Liver (tissue), 3 donors: ENCODE measurements at regions not wholly inside any gene's neighbourhood (a gene's known extent, or its start where the extent isn't known, plus 50 kb on each side); places are given as distances from the start of the nearest gene placed in this dataset.

Source experiments
- GABPA ChIP-seq, 2 donors: IDR thresholded peaks in 1 of 2; conservative IDR thresholded peaks in 1 of 2; 2 replicates each; pipeline ENCODE4 v1.6.1; 2016; ENCODE audit warnings: antibody characterized with exemption in 2 of 2, mild to moderate bottlenecking in 1 of 2, moderate library complexity in 1 of 2
- JUND ChIP-seq, 2 donors: IDR thresholded peaks; 2 replicates each; pipeline ENCODE4 v1.6.1; 2016; ENCODE audit warnings: antibody characterized with exemption in 2 of 2
- RAD21 ChIP-seq, 2 donors: IDR thresholded peaks; 2 replicates each; pipeline ENCODE4 v1.6.1; 2016; ENCODE audit warnings: antibody characterized with exemption in 2 of 2, mild to moderate bottlenecking in 2 of 2
- RXRA ChIP-seq, 2 donors: IDR thresholded peaks; 2 replicates each; pipeline ENCODE4 v1.6.1; 2017 to 2018; ENCODE audit warnings: antibody characterized with exemption in 2 of 2, mild to moderate bottlenecking in 1 of 2
- YY1 ChIP-seq: IDR thresholded peaks from 2 replicates; pipeline ENCODE4 v1.6.1; 2016; ENCODE audit warnings: antibody characterized with exemption, mild to moderate bottlenecking
- TF ChIP-seq, protein P1 (sequence below): fragments of 150-350 bp; IDR thresholded peaks from 2 replicates; pipeline ENCODE4 v1.5.1; 2017; ENCODE audit warnings: improper control_type of control experiment, low read depth, low read length; ENCODE audit not compliant: missing input control
- TF ChIP-seq, protein P2 (sequence below): IDR thresholded peaks from 2 replicates; pipeline ENCODE4 v1.6.1; 2016; ENCODE audit warnings: antibody characterized with exemption
- donor health status: healthy.
- donor health status: healthy.

- TF ChIP-seq RAD21 (IDR thresholded peaks at IDR 0.05) (no peak), YY1 (no peak), GABPA (IDR thresholded peaks at IDR 0.05 in 1 of 2, conservative IDR thresholded peaks at IDR 0.05 in 1 of 2) (no peak), RXRA (IDR thresholded peaks at IDR 0.05) (no peak), JUND (IDR thresholded peaks at IDR 0.05) (no peak)
- TF ChIP-seq, protein P1, sequence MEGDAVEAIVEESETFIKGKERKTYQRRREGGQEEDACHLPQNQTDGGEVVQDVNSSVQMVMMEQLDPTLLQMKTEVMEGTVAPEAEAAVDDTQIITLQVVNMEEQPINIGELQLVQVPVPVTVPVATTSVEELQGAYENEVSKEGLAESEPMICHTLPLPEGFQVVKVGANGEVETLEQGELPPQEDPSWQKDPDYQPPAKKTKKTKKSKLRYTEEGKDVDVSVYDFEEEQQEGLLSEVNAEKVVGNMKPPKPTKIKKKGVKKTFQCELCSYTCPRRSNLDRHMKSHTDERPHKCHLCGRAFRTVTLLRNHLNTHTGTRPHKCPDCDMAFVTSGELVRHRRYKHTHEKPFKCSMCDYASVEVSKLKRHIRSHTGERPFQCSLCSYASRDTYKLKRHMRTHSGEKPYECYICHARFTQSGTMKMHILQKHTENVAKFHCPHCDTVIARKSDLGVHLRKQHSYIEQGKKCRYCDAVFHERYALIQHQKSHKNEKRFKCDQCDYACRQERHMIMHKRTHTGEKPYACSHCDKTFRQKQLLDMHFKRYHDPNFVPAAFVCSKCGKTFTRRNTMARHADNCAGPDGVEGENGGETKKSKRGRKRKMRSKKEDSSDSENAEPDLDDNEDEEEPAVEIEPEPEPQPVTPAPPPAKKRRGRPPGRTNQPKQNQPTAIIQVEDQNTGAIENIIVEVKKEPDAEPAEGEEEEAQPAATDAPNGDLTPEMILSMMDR: no peak
- TF ChIP-seq, protein P2, sequence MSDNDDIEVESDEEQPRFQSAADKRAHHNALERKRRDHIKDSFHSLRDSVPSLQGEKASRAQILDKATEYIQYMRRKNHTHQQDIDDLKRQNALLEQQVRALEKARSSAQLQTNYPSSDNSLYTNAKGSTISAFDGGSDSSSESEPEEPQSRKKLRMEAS: no peak
These were observed 113.0 kb downstream of the SIK1 start for GRCh38 chr21:43313939-43314405.
